ENCODE measurements at regions not wholly inside any gene's neighbourhood (a gene's known extent, or its start where the extent isn't known, plus 50 kb on each side); places are given as distances from the start of the nearest gene placed in this dataset.

DNA sequence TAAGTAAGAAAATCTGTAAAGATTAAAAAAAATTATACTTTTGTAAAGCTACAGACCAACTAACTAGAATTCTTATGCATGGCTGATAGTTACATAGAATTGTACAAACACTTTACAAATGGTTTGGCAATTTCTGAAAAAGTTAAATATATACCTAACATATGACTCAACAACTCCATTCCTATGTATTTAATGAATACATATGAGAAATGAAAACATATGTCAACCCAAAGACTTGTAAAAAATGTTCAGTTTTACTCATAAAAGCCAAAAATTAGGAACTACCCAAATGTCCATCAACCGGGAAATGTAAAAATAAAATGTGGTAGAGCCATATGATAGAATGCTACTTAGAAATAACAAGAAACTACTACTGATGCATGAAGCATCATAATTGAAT lies 152.6 kb upstream of the NRG3 start:
- H3K9me3 ChIP-seq (ENCODE audit: low read length), result peaks cover 77% of the 10 kb centered on the region
- CTCF ChIA-PET (ENCODE audit: low intra/inter-chr PET ratio, low total read pairs), result no interaction called here
- in situ Hi-C loops (cut with HindIII; ENCODE audit: extremely low pct_ligation_motif_present, low pct_unique_long_range_greater_than_20kb), result no loop called here
- no peaks in the 10 kb centered on the region for H4K20me1 ChIP-seq (ENCODE audit: insufficient read depth, low read length)
- H3K36me3 ChIP-seq (replicated peaks in 1 of 2; ENCODE audit: control insufficient read depth in 1 of 2, insufficient read depth in 2 of 2, low read length in 2 of 2), result no peaks in the 10 kb centered on the region
- intact Hi-C loops (cut with micrococcal nuclease; ENCODE audit: unreplicated experiment), result no loop called here
- H3K4me3 ChIP-seq (replicated peaks in 1 of 3; ENCODE audit: insufficient read depth in 1 of 3, low read depth in 2 of 3, low read length in 3 of 3), result no peak overlapping the region
- no peaks in the 10 kb centered on the region for H3K4me1 ChIP-seq (ENCODE audit: insufficient read depth, low read length)
- FAIRE-seq (no peak), ATAC-seq (no peak), DNase-seq (ENCODE audit: low spot score) (no peak)
- WGBS (ENCODE audit: low lambda C conversion rate), result 5% methylated on average over 1 of the region's 1 CpG
- H3K4me2 ChIP-seq (ENCODE audit: low read depth, low read length), result no peak overlapping the region
- no peak overlapping the region for H3K27ac ChIP-seq (ENCODE audit: extremely low read length, insufficient read depth, low read length)
- no peaks in the 10 kb centered on the region for H3K27me3 ChIP-seq (ENCODE audit: control insufficient read depth in 1 of 2, insufficient read depth in 2 of 2, low read length in 2 of 2)
- no peak for TF ChIP-seq MXD4 (CRISPR knock-in tag; IDR thresholded peaks at IDR 0.05)
- TF ChIP-seq ZNF101 (CRISPR knock-in tag; IDR thresholded peaks at IDR 0.05; ENCODE audit: borderline replicate concordance, low read depth), result no peak
- no peak for TF ChIP-seq ATAD3A (CRISPR knock-in tag; IDR thresholded peaks at IDR 0.05)
- TF ChIP-seq, protein P1, sequence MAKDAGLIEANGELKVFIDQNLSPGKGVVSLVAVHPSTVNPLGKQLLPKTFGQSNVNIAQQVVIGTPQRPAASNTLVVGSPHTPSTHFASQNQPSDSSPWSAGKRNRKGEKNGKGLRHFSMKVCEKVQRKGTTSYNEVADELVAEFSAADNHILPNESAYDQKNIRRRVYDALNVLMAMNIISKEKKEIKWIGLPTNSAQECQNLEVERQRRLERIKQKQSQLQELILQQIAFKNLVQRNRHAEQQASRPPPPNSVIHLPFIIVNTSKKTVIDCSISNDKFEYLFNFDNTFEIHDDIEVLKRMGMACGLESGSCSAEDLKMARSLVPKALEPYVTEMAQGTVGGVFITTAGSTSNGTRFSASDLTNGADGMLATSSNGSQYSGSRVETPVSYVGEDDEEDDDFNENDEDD (CRISPR knock-in tag; IDR thresholded peaks at IDR 0.05; ENCODE audit: borderline replicate concordance), result no peak
- no peak for TF ChIP-seq REL (CRISPR knock-in tag; conservative IDR thresholded peaks at IDR 0.05)
- no peak for TF ChIP-seq MEIS2 (CRISPR knock-in tag; IDR thresholded peaks at IDR 0.05)
- TF ChIP-seq MBD4 (IDR thresholded peaks at IDR 0.05; ENCODE audit: borderline replicate concordance, low read length), result no peak
- TF ChIP-seq ZNF496 (CRISPR knock-in tag; IDR thresholded peaks at IDR 0.05; ENCODE audit: insufficient replicate concordance), result no peak
- TF ChIP-seq MLLT10 (CRISPR knock-in tag; IDR thresholded peaks at IDR 0.05), result no peak
- TF ChIP-seq, protein P2, sequence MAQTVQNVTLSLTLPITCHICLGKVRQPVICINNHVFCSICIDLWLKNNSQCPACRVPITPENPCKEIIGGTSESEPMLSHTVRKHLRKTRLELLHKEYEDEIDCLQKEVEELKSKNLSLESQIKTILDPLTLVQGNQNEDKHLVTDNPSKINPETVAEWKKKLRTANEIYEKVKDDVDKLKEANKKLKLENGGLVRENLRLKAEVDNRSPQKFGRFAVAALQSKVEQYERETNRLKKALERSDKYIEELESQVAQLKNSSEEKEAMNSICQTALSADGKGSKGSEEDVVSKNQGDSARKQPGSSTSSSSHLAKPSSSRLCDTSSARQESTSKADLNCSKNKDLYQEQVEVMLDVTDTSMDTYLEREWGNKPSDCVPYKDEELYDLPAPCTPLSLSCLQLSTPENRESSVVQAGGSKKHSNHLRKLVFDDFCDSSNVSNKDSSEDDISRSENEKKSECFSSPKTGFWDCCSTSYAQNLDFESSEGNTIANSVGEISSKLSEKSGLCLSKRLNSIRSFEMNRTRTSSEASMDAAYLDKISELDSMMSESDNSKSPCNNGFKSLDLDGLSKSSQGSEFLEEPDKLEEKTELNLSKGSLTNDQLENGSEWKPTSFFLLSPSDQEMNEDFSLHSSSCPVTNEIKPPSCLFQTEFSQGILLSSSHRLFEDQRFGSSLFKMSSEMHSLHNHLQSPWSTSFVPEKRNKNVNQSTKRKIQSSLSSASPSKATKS (CRISPR knock-in tag; IDR thresholded peaks at IDR 0.05), result no peak
- TF ChIP-seq CCAR2 (optimal IDR thresholded peaks at IDR 0.05; ENCODE audit: low read depth, low read length), result no peak
- no peak for TF ChIP-seq MTF2 (CRISPR knock-in tag; IDR thresholded peaks at IDR 0.05; ENCODE audit: borderline replicate concordance)
- TF ChIP-seq, protein P3, sequence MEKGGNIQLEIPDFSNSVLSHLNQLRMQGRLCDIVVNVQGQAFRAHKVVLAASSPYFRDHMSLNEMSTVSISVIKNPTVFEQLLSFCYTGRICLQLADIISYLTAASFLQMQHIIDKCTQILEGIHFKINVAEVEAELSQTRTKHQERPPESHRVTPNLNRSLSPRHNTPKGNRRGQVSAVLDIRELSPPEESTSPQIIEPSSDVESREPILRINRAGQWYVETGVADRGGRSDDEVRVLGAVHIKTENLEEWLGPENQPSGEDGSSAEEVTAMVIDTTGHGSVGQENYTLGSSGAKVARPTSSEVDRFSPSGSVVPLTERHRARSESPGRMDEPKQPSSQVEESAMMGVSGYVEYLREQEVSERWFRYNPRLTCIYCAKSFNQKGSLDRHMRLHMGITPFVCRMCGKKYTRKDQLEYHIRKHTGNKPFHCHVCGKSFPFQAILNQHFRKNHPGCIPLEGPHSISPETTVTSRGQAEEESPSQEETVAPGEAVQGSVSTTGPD (CRISPR knock-in tag; IDR thresholded peaks at IDR 0.05), result no peak
- TF ChIP-seq GABPB1 (CRISPR knock-in tag; IDR thresholded peaks at IDR 0.05), result no peak
- TF ChIP-seq MAFG (CRISPR knock-in tag; IDR thresholded peaks at IDR 0.05), result no peak
- TF ChIP-seq, protein P4, sequence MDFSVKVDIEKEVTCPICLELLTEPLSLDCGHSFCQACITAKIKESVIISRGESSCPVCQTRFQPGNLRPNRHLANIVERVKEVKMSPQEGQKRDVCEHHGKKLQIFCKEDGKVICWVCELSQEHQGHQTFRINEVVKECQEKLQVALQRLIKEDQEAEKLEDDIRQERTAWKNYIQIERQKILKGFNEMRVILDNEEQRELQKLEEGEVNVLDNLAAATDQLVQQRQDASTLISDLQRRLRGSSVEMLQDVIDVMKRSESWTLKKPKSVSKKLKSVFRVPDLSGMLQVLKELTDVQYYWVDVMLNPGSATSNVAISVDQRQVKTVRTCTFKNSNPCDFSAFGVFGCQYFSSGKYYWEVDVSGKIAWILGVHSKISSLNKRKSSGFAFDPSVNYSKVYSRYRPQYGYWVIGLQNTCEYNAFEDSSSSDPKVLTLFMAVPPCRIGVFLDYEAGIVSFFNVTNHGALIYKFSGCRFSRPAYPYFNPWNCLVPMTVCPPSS (IDR thresholded peaks at IDR 0.05), result no peak
- TF ChIP-seq MATR3 (CRISPR knock-in tag; IDR thresholded peaks at IDR 0.05), result no peak
- no TSS peak for BruUV-seq (replicated peaks)
- H3K79me2 ChIP-seq (ENCODE audit: insufficient read depth, low read length), result no peaks in the 10 kb centered on the region
- H3K9ac ChIP-seq (ENCODE audit: insufficient read depth, low read depth, low read length), result no peak overlapping the region
- no peak overlapping the region for H2AFZ ChIP-seq (ENCODE audit: low read length)
- POLR2A ChIA-PET, result no interaction called here

Measured in HepG2 (cell line).